Liver (tissue), 3 donors: ENCODE measurements at regions not wholly inside any gene's neighbourhood (a gene's known extent, or its start where the extent isn't known, plus 50 kb on each side); places are given as distances from the start of the nearest gene placed in this dataset.

Source experiments
- EGR1 ChIP-seq, 2 donors: IDR thresholded peaks; 2 replicates each; pipeline ENCODE4 v1.6.1; 2016 to 2018; ENCODE audit warnings: antibody characterized with exemption in 2 of 2, low read depth in 2 of 2
- FOXA1 ChIP-seq: IDR thresholded peaks from 2 replicates; pipeline ENCODE4 v1.6.1; 2016; ENCODE audit warnings: antibody characterized with exemption
- FOXA2 ChIP-seq: IDR thresholded peaks from 2 replicates; pipeline ENCODE4 v1.6.1; 2016; ENCODE audit warnings: antibody characterized with exemption
- JUND ChIP-seq, 2 donors: IDR thresholded peaks; 2 replicates each; pipeline ENCODE4 v1.6.1; 2016; ENCODE audit warnings: antibody characterized with exemption in 2 of 2
- NR2F2 ChIP-seq: IDR thresholded peaks from 2 replicates; pipeline ENCODE4 v1.6.1; 2016; ENCODE audit warnings: antibody characterized with exemption
- RAD21 ChIP-seq, 2 donors: IDR thresholded peaks; 2 replicates each; pipeline ENCODE4 v1.6.1; 2016; ENCODE audit warnings: antibody characterized with exemption in 2 of 2, mild to moderate bottlenecking in 2 of 2
- RXRA ChIP-seq, 2 donors: IDR thresholded peaks; 2 replicates each; pipeline ENCODE4 v1.6.1; 2017 to 2018; ENCODE audit warnings: antibody characterized with exemption in 2 of 2, mild to moderate bottlenecking in 1 of 2
- SP1 ChIP-seq: IDR thresholded peaks from 2 replicates; pipeline ENCODE4 v1.6.1; 2018; ENCODE audit warnings: antibody characterized with exemption, mild to moderate bottlenecking
- TAF1 ChIP-seq: conservative IDR thresholded peaks from 2 replicates; pipeline ENCODE4 v1.6.1; 2016; ENCODE audit warnings: antibody characterized with exemption, mild to moderate bottlenecking
- TF ChIP-seq, protein P1 (sequence below): fragments of 150-350 bp; IDR thresholded peaks from 2 replicates; pipeline ENCODE4 v1.5.1; 2017; ENCODE audit warnings: improper control_type of control experiment, low read depth, low read length; ENCODE audit not compliant: missing input control
- TF ChIP-seq, protein P2 (sequence below): IDR thresholded peaks from 2 replicates; pipeline ENCODE4 v1.6.1; 2016; ENCODE audit warnings: antibody characterized with exemption, mild to moderate bottlenecking
- TF ChIP-seq, protein P3 (sequence below): IDR thresholded peaks from 2 replicates; pipeline ENCODE4 v1.6.1; 2016; ENCODE audit warnings: antibody characterized with exemption
- TF ChIP-seq, protein P4 (sequence below): IDR thresholded peaks from 2 replicates; pipeline ENCODE4 v1.6.1; 2016; ENCODE audit warnings: antibody characterized with exemption
- donor health status: healthy.
- donor health status: healthy.

DNA sequence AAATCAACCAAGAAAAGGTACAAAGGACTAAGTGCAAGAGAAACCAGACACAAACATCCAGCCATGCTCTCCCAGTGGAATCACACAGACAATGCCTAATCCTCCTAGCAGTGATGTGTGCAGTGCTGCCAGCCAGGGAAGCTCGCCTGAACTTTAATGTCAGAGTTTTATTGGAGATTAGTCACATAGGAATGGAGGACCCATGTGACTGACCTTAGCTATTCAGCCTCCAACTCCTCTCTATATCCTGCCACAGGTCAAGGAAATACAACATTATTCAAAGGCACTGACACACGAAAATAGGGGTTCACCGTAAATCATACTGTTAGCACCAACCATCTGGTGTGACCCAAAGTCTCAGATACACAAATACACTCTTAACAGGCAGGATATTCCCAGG is 684.6 kb downstream of the DOK5 start:
- TF ChIP-seq, protein P1, sequence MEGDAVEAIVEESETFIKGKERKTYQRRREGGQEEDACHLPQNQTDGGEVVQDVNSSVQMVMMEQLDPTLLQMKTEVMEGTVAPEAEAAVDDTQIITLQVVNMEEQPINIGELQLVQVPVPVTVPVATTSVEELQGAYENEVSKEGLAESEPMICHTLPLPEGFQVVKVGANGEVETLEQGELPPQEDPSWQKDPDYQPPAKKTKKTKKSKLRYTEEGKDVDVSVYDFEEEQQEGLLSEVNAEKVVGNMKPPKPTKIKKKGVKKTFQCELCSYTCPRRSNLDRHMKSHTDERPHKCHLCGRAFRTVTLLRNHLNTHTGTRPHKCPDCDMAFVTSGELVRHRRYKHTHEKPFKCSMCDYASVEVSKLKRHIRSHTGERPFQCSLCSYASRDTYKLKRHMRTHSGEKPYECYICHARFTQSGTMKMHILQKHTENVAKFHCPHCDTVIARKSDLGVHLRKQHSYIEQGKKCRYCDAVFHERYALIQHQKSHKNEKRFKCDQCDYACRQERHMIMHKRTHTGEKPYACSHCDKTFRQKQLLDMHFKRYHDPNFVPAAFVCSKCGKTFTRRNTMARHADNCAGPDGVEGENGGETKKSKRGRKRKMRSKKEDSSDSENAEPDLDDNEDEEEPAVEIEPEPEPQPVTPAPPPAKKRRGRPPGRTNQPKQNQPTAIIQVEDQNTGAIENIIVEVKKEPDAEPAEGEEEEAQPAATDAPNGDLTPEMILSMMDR = no peak
- TF ChIP-seq, protein P2, sequence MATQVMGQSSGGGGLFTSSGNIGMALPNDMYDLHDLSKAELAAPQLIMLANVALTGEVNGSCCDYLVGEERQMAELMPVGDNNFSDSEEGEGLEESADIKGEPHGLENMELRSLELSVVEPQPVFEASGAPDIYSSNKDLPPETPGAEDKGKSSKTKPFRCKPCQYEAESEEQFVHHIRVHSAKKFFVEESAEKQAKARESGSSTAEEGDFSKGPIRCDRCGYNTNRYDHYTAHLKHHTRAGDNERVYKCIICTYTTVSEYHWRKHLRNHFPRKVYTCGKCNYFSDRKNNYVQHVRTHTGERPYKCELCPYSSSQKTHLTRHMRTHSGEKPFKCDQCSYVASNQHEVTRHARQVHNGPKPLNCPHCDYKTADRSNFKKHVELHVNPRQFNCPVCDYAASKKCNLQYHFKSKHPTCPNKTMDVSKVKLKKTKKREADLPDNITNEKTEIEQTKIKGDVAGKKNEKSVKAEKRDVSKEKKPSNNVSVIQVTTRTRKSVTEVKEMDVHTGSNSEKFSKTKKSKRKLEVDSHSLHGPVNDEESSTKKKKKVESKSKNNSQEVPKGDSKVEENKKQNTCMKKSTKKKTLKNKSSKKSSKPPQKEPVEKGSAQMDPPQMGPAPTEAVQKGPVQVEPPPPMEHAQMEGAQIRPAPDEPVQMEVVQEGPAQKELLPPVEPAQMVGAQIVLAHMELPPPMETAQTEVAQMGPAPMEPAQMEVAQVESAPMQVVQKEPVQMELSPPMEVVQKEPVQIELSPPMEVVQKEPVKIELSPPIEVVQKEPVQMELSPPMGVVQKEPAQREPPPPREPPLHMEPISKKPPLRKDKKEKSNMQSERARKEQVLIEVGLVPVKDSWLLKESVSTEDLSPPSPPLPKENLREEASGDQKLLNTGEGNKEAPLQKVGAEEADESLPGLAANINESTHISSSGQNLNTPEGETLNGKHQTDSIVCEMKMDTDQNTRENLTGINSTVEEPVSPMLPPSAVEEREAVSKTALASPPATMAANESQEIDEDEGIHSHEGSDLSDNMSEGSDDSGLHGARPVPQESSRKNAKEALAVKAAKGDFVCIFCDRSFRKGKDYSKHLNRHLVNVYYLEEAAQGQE = no peak
- no peak for TF ChIP-seq NR2F2
- TF ChIP-seq EGR1 (IDR thresholded peaks at IDR 0.05; ENCODE audit: low read depth in 2 of 2) = no peak
- TF ChIP-seq RXRA (IDR thresholded peaks at IDR 0.05) = no peak
- no peak for TF ChIP-seq RAD21 (IDR thresholded peaks at IDR 0.05)
- no peak for TF ChIP-seq SP1
- TF ChIP-seq TAF1 = no peak
- TF ChIP-seq, protein P3, sequence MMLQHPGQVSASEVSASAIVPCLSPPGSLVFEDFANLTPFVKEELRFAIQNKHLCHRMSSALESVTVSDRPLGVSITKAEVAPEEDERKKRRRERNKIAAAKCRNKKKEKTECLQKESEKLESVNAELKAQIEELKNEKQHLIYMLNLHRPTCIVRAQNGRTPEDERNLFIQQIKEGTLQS = no peak
- TF ChIP-seq, protein P4, sequence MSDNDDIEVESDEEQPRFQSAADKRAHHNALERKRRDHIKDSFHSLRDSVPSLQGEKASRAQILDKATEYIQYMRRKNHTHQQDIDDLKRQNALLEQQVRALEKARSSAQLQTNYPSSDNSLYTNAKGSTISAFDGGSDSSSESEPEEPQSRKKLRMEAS = no peak
- TF ChIP-seq FOXA1 = no peak
- TF ChIP-seq FOXA2 = no peak
- no peak for TF ChIP-seq JUND (IDR thresholded peaks at IDR 0.05)
